IMR-90 (cell line): ENCODE measurements at regions not wholly inside any gene's neighbourhood (a gene's known extent, or its start where the extent isn't known, plus 50 kb on each side); places are given as distances from the start of the nearest gene placed in this dataset.
A peak's percentile ranks its signal among the peaks of the same experiment; 100 is the strongest.

Experiments
- ATAC-seq: fragments of 200-7000 bp; cut with Tn5 transposase; 2 replicates; pipeline ENCODE4 v1.9.1; 2020; ENCODE audit warnings: low read depth, mild to moderate bottlenecking, moderate library complexity
- BruUV-seq: library from RNA; stranded (reverse); fragments of 400-500 nt; replicated peaks from 2 replicates; lab custom pipeline; 2021; lab: Mats Ljungman, UMichigan
- CTCF ChIA-PET: fragments of 300-600 bp; formaldehyde crosslinking; extraction: SDS; loops from one replicate; lab custom pipeline; 2021; ENCODE audit warnings: antibody characterized with exemption; lab: Yijun Ruan, JAX
- POLR2A ChIA-PET: fragments of 300-600 bp; sonication (Branson Sonifier 250); formaldehyde crosslinking; loops from one replicate; lab custom pipeline; 2022; ENCODE audit warnings: antibody characterized with exemption; ENCODE audit not compliant: unreplicated experiment; lab: Charles Lee
- DNase-seq: peaks from one replicate; pipeline ENCODE4 v3.0.0; 2013
- H2AFZ ChIP-seq: replicated peaks from 2 replicates; pipeline ENCODE3; 2013; ENCODE audit warnings: low read length, mild to moderate bottlenecking; ENCODE audit not compliant: poor library complexity
- H2AK5ac ChIP-seq: 2 replicates; pipeline ENCODE4 v1.6.1; 2013; ENCODE audit warnings: low read depth, low read length, inconsistent platforms
- H2AK9ac ChIP-seq: replicated peaks from 2 replicates; pipeline ENCODE3; 2013; ENCODE audit warnings: mild to moderate bottlenecking, low read depth, low read length, moderate library complexity; ENCODE audit not compliant: poor library complexity
- H2BK120ac ChIP-seq: 2 replicates; pipeline ENCODE4 v1.6.1; 2013; ENCODE audit warnings: low read depth, low read length, inconsistent platforms
- H2BK15ac ChIP-seq: 3 replicates; pipeline ENCODE4 v1.6.1; 2013; ENCODE audit warnings: low read depth, low read length, inconsistent platforms
- H2BK20ac ChIP-seq: 2 replicates; pipeline ENCODE4 v1.6.1; 2013; ENCODE audit warnings: low read depth, mild to moderate bottlenecking, inconsistent platforms, low read length, moderate library complexity
- H2BK5ac ChIP-seq: 2 replicates; pipeline ENCODE4 v1.6.1; 2013; ENCODE audit warnings: mild to moderate bottlenecking, low read depth, low read length, inconsistent platforms; ENCODE audit not compliant: poor library complexity, severe bottlenecking
- H3K14ac ChIP-seq: replicated peaks from 2 replicates; pipeline ENCODE4 v1.6.1; 2013; ENCODE audit warnings: low read depth, low read length, inconsistent platforms
- H3K18ac ChIP-seq: 2 replicates; pipeline ENCODE4 v1.6.1; 2013; ENCODE audit warnings: low read depth, low read length, control low read depth
- H3K23ac ChIP-seq: 2 replicates; pipeline ENCODE4 v1.6.1; 2013; ENCODE audit warnings: low read depth, low read length, inconsistent platforms
- H3K27ac ChIP-seq: 2 replicates; pipeline ENCODE4 v1.5.1; 2013; ENCODE audit warnings: mild to moderate bottlenecking, control low read depth, low read length; ENCODE audit not compliant: insufficient read depth
- H3K27me3 ChIP-seq: 2 replicates; pipeline ENCODE4 v1.6.1; 2013; ENCODE audit warnings: low read length; ENCODE audit not compliant: control insufficient read depth, insufficient read depth
- H3K36me3 ChIP-seq: 2 replicates; pipeline ENCODE4 v1.6.1; 2013; ENCODE audit warnings: low read length, mixed read lengths; ENCODE audit not compliant: control insufficient read depth, insufficient read depth
- H3K4ac ChIP-seq: 2 replicates; pipeline ENCODE4 v1.6.1; 2013; ENCODE audit warnings: low read depth, low read length, inconsistent platforms
- H3K4me1 ChIP-seq: 2 replicates; pipeline ENCODE4 v1.6.1; 2013; ENCODE audit warnings: low read length, mixed read lengths; ENCODE audit not compliant: control insufficient read depth, insufficient read depth
- H3K4me2 ChIP-seq: 2 replicates; pipeline ENCODE4 v1.6.1; 2013; ENCODE audit warnings: low read depth, mild to moderate bottlenecking, control low read depth, low read length, moderate library complexity
- H3K4me3 ChIP-seq: 2 replicates; pipeline ENCODE4 v1.5.1; 2013; ENCODE audit warnings: low read depth, mild to moderate bottlenecking, control low read depth, low read length, moderate library complexity; ENCODE audit not compliant: insufficient read depth
- H3K56ac ChIP-seq: 2 replicates; pipeline ENCODE4 v1.6.1; 2013; ENCODE audit warnings: low read length, inconsistent platforms; ENCODE audit not compliant: insufficient read depth; ENCODE audit errors: extremely low read depth
- H3K79me1 ChIP-seq, 2 experiments: 2 replicates each; pipeline ENCODE4 v1.6.1; 2013; ENCODE audit warnings: low read length in 2 of 2, inconsistent platforms in 1 of 2, low read depth in 1 of 2
- H3K9ac ChIP-seq: 2 replicates; pipeline ENCODE4 v1.6.1; 2013; ENCODE audit warnings: low read depth, low read length, control low read depth
- H3K9me1 ChIP-seq: 2 replicates; pipeline ENCODE4 v1.6.1; 2013; ENCODE audit warnings: low read length, inconsistent platforms; ENCODE audit not compliant: insufficient read depth
- H3K9me3 ChIP-seq: 2 replicates; pipeline ENCODE4 v1.6.1; 2013; ENCODE audit warnings: low read length; ENCODE audit not compliant: control insufficient read depth, insufficient read depth
- H4K20me1 ChIP-seq: 2 replicates; pipeline ENCODE4 v1.6.1; 2013; ENCODE audit warnings: low read length, inconsistent platforms; ENCODE audit not compliant: insufficient read depth
- H4K5ac ChIP-seq: 2 replicates; pipeline ENCODE4 v1.6.1; 2013; ENCODE audit warnings: mild to moderate bottlenecking, low read depth, low read length, control low read depth
- H4K8ac ChIP-seq, 2 experiments: 2 replicates each; pipeline ENCODE4 v1.6.1; 2013; ENCODE audit warnings: low read depth in 2 of 2, low read length in 2 of 2, control low read depth in 1 of 2, inconsistent platforms in 1 of 2
- H4K91ac ChIP-seq: 2 replicates; pipeline ENCODE4 v1.6.1; 2013; ENCODE audit warnings: low read depth, low read length, inconsistent platforms; ENCODE audit not compliant: insufficient read depth
- BHLHE40 ChIP-seq: fragments of 150-350 bp; IDR thresholded peaks from 2 replicates; pipeline ENCODE4 v1.6.1; 2016; ENCODE audit warnings: mild to moderate bottlenecking, low read depth, low read length
- FOS ChIP-seq: fragments of 150-350 bp; IDR thresholded peaks from 2 replicates; pipeline ENCODE4 v1.6.1; 2016; ENCODE audit warnings: low read depth, low read length
- MAFK ChIP-seq: IDR thresholded peaks from 2 replicates; pipeline ENCODE4 v1.6.1; 2012; ENCODE audit warnings: low read depth, low read length, improper control_type of control experiment
- MAZ ChIP-seq: IDR thresholded peaks from 2 replicates; pipeline ENCODE4 v1.6.1; 2012; ENCODE audit warnings: low read depth, mild to moderate bottlenecking, low read length, improper control_type of control experiment, moderate library complexity, borderline replicate concordance
- NFE2L2 ChIP-seq: fragments of 150-350 bp; IDR thresholded peaks from 2 replicates; pipeline ENCODE4 v1.6.1; 2016; ENCODE audit warnings: low read depth, mild to moderate bottlenecking, low read length
- RAD21 ChIP-seq: IDR thresholded peaks from 2 replicates; pipeline ENCODE4 v1.6.1; 2012; ENCODE audit warnings: low read length, improper control_type of control experiment
- RFX5 ChIP-seq: IDR thresholded peaks from 2 replicates; pipeline ENCODE4 v1.8.0; 2012; ENCODE audit warnings: low read depth, mild to moderate bottlenecking, low read length, moderate library complexity
- SMC3 ChIP-seq: fragments of 150-350 bp; IDR thresholded peaks from 2 replicates; pipeline ENCODE4 v1.6.1; 2016; ENCODE audit warnings: low read depth, mild to moderate bottlenecking, antibody characterized with exemption, low read length, moderate library complexity
- WGBS, 2 experiments: methylation state at CpG; one replicate each; pipeline versions ENCODE4 v1.1.5 to v1.1.7; 2013; ENCODE audit warnings: missing lambda C conversion rate in 2 of 2; ENCODE audit not compliant: insufficient read length in 1 of 2; ENCODE audit errors: extremely low coverage in 2 of 2; 5-methylcytosine and 5-hydroxymethylcytosine counted together
- dilution Hi-C: fragments of 300-500 bp; cut with HindIII; formaldehyde crosslinking; loops from one replicate; pipeline ENCODE4 v1.14.3; 2018; ENCODE audit warnings: low sequenced_read_pairs; ENCODE audit not compliant: unreplicated experiment
- in situ Hi-C: fragments of 300-500 bp; cut with MboI; formaldehyde crosslinking; loops from 3 replicates; pipeline ENCODE4 v1.14.3; 2019; ENCODE audit warnings: low sequenced_read_pairs, inconsistent platforms, mixed read lengths
- intact Hi-C: fragments of 100-400 bp; cut with micrococcal nuclease; formaldehyde crosslinking; loops from 2 replicates; pipeline ENCODE4 v1.10.0; 2022
- TF ChIP-seq, protein P1 (sequence below): fragments of 150-350 bp; IDR thresholded peaks from 2 replicates; pipeline ENCODE4 v1.6.1; 2017; ENCODE audit warnings: mild to moderate bottlenecking, antibody characterized with exemption, low read length, low read depth
- TF ChIP-seq, protein P2 (sequence below): conservative IDR thresholded peaks from 2 replicates; pipeline ENCODE4 v1.5.1; 2012; ENCODE audit warnings: mild to moderate bottlenecking, low read depth, low read length, improper control_type of control experiment
- TF ChIP-seq, protein P3 (sequence below): fragments of 150-350 bp; IDR thresholded peaks from 2 replicates; pipeline ENCODE4 v1.6.1; 2016; ENCODE audit warnings: low read depth, mild to moderate bottlenecking, low read length, moderate library complexity, borderline replicate concordance

DNA sequence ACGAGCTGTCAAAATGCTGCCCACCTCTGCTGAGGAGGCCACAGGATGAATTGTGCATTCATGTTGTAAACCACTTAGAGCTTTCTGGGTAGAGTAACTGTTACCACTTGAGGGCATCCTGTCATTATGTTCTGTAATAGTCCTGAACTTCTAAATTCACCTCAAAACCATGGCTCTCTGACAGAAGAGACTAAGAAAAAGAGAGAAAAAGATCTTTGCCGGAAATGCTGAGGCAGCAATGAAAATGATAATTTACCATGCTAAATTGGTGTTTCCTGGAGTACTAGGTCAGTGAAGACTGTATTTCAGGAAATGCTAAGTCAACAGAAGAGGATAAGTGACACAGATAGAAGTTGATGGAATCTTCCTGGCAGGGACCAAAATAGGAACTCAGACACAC lies 942.3 kb upstream of the SLIT2 start:
- CTCF ChIA-PET, result interaction anchor here (0.5 to 0.7 kb wide), 4 partner anchors 15 to 944 kb away, joined by 3 to 4 read pairs (median 3); no protein-coding TSS in a partner anchor
- DNase-seq (peak; percentile 74), ATAC-seq (peak; percentile 87)
- Histone ChIP-seq H2BK120ac (peak overlapping the region; percentile 24; the same call in 1 of the 2 replicates), H3K4ac (no peak overlapping the region; the same call in 1 of the 2 replicates), H3K14ac (no peak overlapping the region), H2AK9ac (no peak overlapping the region), H2BK20ac (peak overlapping the region; percentile 36; the same call in 1 of the 2 replicates), H3K18ac (no peak overlapping the region), H2BK15ac (no peak overlapping the region), H3K4me3 (no peak overlapping the region), H3K23ac (no peak overlapping the region), H2AK5ac (no peak overlapping the region), H4K20me1 (no peaks in the 10 kb centered on the region), H3K9me3 (0 out of 2 replicates have a peak, but pooled peaks cover 1% of the 10 kb centered on the region), H3K4me1 (peaks cover 2% of the 10 kb centered on the region; the same call in 1 of the 2 replicates), H3K27ac (no peak overlapping the region), H2BK5ac (no peak overlapping the region), H4K91ac (no peak overlapping the region), H3K9me1 (no peaks in the 10 kb centered on the region), H3K36me3 (no peaks in the 10 kb centered on the region), H3K56ac (no peak overlapping the region), H3K27me3 (no peaks in the 10 kb centered on the region), H2AFZ (no peak overlapping the region), H3K79me1 (no peaks in the 10 kb centered on the region), H4K5ac (no peak overlapping the region; the same call in 1 of the 2 replicates), H3K9ac (no peak overlapping the region), H4K8ac (peak overlapping the region in 1 of 2 experiments; percentile 14; a peak in 1 of 4 replicates), H3K4me2 (no peak overlapping the region)
- TF ChIP-seq RAD21, result peak; percentile 76
- TF ChIP-seq BHLHE40, result no peak
- TF ChIP-seq FOS, result no peak
- TF ChIP-seq, protein P1, sequence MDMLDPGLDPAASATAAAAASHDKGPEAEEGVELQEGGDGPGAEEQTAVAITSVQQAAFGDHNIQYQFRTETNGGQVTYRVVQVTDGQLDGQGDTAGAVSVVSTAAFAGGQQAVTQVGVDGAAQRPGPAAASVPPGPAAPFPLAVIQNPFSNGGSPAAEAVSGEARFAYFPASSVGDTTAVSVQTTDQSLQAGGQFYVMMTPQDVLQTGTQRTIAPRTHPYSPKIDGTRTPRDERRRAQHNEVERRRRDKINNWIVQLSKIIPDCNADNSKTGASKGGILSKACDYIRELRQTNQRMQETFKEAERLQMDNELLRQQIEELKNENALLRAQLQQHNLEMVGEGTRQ, result no peak
- TF ChIP-seq, protein P2, sequence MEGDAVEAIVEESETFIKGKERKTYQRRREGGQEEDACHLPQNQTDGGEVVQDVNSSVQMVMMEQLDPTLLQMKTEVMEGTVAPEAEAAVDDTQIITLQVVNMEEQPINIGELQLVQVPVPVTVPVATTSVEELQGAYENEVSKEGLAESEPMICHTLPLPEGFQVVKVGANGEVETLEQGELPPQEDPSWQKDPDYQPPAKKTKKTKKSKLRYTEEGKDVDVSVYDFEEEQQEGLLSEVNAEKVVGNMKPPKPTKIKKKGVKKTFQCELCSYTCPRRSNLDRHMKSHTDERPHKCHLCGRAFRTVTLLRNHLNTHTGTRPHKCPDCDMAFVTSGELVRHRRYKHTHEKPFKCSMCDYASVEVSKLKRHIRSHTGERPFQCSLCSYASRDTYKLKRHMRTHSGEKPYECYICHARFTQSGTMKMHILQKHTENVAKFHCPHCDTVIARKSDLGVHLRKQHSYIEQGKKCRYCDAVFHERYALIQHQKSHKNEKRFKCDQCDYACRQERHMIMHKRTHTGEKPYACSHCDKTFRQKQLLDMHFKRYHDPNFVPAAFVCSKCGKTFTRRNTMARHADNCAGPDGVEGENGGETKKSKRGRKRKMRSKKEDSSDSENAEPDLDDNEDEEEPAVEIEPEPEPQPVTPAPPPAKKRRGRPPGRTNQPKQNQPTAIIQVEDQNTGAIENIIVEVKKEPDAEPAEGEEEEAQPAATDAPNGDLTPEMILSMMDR, result peak; percentile 66
- TF ChIP-seq, protein P3, sequence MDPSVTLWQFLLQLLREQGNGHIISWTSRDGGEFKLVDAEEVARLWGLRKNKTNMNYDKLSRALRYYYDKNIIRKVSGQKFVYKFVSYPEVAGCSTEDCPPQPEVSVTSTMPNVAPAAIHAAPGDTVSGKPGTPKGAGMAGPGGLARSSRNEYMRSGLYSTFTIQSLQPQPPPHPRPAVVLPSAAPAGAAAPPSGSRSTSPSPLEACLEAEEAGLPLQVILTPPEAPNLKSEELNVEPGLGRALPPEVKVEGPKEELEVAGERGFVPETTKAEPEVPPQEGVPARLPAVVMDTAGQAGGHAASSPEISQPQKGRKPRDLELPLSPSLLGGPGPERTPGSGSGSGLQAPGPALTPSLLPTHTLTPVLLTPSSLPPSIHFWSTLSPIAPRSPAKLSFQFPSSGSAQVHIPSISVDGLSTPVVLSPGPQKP, result no peak
- TF ChIP-seq NFE2L2, result no peak
- TF ChIP-seq MAZ, result no peak
- peak; percentile 80 for TF ChIP-seq MAFK
- TF ChIP-seq RFX5, result no peak
- peak; percentile 65 for TF ChIP-seq SMC3
- WGBS, 2 experiments, result no CpG with 5 or more reads among the region's 2 CpGs
- dilution Hi-C loops, result no loop called here
- in situ Hi-C loops, result no loop called here
- no TSS peak for BruUV-seq
- intact Hi-C loops, result loop anchor here (1.0 to 10.0 kb wide), 6 partner anchors 425 to 1235 kb away; no protein-coding TSS in a partner anchor
- POLR2A ChIA-PET, result no interaction called here
